ENCODE measurements at regions not wholly inside any gene's neighbourhood (a gene's known extent, or its start where the extent isn't known, plus 50 kb on each side); places are given as distances from the start of the nearest gene placed in this dataset.
"Not testable (repeated sequence)": the region's sequence is repeated elsewhere in the genome, so short reads cannot be mapped to it uniquely, and the experiment has no call there.

DNA sequence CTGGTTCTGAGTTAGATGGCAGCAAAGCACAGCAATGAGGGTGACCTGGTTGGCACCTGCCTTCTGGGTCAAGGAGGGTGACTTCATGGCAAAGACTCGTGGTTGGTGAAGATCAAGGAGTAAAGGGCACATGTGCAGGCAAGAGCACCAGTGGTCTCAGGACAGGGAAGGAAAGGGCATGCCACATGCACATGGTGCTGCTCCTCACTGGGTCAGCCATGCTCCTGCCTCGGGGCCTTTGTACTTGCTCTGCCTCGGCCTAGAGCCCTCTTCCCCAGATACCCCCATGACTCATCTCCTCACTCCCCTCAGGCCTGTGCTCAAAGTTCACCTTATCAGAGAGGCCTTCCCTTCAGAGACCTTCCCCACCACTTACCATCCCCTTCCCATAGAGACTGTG, 106.7 kb upstream of the KDM7A start:
- no peak for DNase-seq

DNA sequence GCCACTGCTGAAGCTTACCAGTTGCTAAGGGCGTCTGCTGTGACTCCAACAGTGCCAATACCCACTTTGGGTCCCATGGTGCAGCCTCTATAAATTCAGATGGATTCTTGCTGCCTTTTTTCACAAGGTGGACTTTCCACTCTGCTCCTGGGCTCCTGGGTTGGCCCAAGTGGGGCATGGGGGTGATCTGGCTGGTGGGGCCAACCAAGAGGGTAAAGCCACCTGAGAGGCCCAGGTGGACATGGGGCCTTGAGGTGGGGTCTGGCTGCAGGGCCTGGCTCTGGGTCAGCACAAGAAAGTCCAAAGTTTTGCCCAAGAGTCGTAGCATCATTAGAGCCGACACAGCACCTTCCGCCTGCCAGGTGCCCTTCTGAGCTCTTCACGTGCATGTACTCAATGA, 105.2 kb upstream of the KDM7A start:
- DNase-seq = no peak

DNA sequence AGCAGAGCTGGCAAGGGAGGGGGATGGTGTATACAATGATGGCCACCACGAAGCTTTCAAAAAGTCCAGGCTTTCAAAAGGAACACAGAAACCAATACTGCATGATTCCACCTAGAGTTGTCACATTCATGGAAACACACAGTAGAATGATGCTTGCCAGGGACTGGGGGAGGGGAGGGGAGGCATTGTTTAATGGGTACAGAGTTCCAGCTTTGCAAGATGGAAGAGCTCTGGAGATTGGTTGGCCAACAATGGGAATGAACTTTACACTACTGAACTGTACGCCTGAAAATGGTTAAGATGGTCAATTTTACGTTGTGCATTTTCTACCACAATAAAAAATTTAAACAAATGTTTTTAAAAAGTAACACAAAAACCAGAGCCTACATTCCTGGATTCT, 104.5 kb upstream of the KDM7A start:
- DNase-seq = no peak

DNA sequence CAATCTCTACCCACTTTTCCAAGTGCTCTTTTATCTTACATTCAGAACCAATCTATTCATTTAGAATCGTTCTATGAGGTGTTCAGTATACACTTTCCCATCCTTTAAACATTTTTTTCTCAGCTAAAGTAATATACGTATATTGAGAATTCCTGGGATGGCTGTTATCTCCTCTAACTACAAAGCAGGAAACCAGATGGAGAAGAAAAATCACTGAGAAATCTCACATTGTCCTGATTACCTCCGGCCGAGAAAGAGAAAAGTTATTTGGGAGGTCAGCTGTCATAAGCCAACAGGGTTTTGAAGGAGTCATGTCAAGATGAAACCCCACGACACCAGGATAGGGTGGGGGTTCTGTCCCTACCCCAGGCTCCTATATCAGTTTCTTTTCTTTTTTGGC, 99.2 kb upstream of the KDM7A start:
- DNase-seq = no peak

DNA sequence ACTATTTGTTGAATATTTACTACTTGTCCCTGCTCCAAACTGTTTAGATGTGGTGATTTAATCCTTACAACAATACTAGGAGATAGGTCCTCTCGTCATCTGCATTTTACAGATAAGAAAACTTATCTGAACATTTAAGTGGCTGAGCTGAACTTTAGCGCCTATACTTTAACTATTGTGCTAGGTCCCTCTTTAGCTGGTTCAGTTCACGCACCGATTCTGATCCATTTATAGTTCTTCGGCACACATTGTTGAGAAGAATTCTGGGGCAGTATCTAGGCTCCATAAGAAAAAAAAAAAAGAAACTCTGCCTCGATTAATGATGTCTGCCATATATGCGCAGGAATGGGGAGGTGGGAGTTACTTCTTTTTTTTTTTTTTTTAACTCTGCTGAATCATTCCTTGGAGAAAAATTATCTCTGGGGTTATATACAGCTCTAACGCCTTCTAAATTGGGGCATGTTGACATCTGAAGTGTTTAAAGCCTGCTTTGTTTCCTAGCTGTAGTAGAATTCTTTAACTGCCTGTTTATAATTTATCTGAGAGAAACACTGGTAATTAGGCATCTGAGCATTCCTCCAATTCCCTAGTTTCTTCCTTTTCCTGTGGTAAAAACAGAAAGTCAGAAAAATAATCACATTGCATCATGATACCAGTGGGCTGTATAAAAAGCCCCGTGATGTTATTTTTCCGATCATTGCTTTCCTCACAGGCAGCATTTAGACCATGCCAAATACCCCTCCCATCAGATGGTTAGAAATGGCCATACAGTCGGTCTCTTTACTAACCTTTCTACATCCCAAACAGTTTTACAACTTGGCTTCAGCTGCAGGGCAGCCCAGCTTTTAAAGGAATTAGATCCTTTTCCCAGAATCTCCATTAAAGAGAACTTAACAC, 98.5 kb upstream of the KDM7A start:
- no peak for DNase-seq

DNA sequence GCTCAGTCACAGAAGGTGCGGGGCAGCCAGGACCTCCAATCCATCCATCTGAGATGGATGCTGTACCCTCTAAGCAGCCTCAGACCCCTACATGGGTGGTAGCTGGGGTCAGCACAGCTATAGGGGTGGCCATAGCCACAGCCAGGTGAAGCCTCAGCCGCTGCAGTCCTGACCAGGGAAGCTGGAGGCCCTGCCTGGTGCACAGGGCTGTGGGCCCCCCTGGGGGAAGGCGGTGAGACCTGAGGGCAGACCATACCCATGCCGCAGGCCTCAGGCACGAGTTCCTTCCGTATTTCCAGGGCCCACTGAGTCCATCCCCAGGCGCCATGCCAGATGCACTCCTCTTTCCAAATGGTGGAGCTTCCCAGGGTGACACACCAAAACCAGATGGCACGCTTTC, 96.6 kb upstream of the KDM7A start:
- DNase-seq = no peak

DNA sequence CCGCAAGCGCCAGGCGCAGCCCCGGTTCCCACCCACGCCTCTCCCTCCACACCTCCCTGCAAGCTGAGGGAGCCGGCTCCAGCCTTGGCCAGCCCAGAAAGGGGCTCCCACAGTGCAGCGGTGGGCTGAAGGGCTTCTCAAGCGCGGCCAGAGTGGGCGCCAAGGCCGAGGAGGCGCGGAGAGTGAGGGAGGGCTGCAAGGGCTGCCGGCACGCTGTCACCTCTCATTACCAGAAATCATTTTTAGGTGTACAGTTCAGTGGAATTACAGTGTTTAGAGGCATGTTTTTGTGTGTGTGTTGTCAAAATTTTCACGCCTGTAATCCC, 94.8 kb upstream of the KDM7A start:
- not testable (repeated sequence) for DNase-seq

DNA sequence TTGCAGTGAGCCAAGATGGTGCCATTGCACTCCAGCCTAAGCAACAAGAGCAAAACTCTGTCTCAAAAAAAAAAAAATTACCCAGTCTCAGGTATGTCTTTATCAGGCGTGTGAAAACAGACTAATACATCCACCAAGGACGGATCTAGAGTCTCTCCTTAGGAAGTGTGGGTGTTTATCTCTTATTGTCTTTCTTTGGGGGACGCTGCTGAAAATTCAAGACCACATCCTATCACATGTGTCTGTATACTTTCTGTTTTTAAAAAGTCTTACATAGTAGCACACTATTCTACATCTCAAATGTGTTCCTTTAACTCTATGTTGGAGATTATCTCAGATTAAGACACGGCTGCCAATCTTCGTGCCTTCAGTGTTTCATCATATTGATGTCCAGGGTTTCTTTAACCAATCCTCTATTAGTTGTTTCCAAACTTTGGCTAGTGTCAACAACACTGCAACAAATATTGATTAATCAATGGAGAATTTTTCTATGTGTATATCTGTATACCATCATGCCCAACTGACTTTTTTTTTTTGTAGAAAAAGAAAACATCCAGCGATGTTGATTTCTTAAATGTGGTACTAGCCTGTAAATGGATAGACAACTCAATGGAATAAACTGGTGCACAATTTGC, 92.3 kb upstream of the KDM7A start:
- DNase-seq = no peak

DNA sequence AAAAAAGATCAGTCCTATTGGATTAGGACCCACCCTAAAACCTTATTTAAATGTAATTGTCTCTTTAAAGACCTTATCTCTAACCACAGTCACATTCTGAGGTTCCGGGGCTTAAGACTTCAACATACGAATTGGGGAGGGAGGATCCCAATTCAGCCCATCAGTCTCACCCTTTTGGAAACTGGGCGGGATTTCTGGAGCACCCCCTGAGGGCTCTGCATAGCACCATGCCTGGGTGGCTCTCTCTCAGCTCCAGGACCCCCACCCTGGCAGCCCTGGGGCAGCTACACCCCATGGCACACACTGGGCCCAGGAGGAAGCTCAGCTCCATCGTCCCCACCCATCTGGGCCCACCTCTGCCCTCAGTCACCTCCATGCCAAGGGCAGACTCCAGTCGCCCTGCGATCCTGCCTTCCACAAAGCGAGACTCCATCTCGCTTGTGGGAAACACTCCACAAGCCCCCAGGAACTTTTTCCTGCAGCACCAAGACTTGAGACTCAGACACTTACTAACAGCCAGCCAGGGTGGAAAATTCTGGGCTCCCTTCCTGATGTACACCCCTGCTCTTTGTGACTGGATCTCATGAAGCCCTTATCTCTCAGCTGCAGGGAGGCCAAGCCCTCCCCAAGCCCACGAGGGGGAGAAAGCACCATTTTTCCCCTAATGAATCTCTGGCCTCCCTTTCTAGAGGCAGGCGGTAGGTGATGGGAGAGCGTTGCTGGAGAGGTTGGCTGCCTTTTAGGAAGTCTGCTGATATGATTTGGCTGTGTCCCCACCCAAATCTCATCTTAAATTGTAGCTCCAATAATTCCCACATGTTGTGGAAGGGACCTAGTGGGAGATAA, 90.8 kb upstream of the KDM7A start:
- DNase-seq = no peak

DNA sequence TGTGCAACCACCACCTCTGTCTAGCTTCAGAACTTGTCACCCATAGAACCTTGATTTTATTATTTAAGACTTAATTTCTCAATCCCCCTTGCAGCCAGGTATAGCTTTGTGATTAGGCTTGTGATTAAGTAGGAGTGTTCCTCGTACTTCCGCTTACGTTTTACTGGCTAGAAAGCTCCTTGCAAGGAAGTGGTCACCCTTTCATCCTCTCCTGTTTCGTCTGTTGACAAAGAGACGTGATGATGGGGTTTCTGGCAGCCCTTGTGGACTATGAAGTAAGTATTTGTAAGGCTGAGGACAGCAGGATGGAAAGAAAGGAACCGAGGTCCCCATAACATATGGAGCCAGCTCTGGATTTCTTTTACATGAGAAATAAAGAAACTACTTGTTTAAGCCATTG, 86.5 kb upstream of the KDM7A start:
- no peak for DNase-seq

DNA sequence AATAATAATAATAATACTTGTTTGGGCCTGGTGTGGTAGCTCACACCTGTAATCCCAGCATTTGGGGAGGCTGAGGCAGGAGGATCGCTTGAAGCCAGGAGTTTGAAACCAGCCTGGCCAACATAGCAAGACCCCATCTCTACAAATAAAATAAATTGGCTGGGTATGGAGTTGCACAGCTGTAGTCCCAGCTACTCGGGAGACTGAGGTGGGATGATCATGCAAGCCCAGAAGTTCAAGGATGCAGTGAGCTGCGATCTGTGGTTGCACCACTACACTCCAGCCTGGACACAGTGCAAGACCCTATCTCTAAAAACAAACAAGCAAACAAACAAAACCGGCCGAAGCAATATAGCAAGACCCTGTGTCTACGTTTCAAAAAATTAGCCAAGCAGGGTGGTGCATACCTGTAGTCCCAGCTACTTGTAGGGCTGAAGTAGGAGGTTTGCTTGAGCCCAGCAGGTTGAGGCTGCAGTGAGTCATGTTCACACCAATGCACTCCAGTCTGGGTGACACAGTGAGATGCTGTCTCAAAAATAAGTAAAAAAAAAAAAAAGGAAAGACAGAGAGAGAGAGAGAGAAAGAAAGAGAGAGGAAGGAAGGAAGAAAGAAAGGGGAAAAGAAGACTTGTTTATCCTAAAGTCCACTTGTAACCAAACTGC, 85.6 kb upstream of the KDM7A start:
- DNase-seq = no peak

DNA sequence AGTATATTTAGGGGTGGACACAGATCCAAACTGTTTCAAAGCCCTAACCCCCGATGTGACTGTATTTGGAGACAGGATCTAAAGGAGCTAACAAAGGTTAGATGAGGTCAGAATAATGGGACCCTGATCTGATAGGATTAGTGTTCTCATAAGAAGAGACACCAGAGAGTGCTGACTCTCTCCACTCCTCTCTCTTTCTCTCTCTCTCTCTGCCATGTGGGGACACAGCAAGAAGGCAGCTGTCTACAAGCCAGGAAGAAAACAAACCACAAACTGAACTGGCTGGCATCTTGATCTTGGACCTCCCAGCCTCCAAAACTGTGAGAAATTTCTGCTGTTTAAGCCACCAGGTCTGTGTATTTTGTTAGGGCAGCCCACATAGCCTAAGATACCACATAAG, 84.7 kb upstream of the KDM7A start:
- no peak for DNase-seq

DNA sequence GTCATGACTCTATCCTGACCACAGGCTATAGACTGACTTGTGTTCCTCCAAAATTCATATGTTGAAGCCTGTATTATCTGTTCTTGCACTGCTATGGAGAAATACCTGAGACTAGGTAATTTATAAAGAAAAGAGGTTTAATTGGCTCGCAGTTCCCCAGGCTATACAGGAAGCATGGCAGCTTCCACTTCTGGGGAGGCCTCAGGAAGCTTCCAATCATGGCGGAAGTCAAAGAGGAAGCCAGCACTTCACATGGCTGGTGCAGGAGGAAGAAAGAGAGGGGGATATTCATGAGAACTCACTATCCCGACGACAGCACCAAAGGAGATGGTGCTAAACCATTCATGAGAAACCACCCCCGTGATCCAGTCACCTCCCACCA, 84.3 kb upstream of the KDM7A start:
- DNase-seq = no peak

DNA sequence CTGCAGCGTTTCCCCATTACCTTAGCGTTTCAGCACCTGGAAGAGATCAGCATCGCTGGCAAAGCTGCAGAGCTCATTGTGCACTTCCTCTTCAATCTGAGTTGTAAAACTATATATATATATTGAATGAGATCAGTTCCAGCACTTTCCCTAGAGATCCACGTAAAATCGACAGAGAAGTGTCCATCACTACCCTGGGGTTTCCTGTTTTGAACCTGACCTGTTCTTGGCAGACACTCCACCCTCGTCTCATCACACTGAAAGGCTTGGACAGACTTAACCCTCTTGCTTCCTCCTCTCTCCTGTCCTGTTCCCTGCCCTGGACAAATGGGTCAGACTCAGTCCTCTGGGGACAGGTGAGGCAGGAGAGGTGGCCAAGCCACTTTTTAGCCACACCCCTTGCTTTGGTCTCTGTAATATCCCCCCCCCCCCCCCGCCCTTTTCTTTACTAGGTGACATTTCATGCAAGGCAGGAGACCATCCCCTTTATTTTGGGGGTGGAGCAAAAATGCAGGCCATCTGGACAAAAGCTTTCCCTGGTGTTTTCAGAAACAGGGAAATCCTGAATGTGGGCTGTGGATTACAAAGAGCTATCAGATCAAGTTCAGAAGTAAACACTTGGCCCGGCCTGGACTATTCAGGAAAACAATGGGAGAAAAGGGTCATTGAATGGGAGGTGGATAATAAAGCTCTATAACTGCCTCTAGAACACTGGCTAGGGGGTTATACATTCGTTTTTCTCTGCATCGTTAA, 83.7 kb upstream of the KDM7A start:
- no peak for DNase-seq

DNA sequence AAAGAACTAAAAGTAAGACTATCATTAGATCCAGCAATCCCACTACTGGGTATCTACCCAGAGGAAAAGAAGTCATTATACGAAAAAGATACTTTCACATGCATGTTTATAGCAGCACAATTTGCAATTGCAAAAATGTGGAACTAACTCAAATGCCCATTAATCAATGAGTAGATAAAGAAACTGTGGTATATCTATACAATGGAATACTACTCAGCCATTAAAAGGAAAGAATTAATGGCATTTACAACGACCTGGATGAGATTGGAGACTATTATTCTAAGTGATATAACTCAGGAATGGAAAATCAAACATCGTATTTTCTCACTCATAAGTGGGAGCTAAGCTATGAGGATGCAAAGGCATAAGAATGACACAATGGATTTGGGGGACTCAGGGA, 80.5 kb upstream of the KDM7A start:
- DNase-seq = not testable (repeated sequence)

DNA sequence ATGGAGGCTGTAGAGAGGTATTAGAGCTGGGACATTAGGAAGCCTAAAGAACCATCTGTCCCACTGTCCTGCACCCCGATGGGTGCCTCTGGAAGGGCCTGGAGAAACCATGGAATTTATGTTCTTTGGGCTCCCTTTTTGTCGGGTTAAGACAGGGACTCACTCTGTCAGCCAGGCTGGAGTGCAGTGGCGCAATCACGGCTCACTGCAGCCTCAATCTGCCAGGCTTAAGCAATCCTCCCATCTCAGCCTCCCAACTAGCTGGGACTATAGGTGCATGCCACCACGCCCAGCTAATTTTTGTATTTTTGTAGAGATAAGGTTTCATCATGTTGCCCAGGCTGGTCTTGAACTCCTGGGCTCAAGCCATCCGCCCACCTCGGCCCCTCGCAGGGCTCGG, 78.2 kb upstream of the KDM7A start:
- not testable (repeated sequence) for DNase-seq

DNA sequence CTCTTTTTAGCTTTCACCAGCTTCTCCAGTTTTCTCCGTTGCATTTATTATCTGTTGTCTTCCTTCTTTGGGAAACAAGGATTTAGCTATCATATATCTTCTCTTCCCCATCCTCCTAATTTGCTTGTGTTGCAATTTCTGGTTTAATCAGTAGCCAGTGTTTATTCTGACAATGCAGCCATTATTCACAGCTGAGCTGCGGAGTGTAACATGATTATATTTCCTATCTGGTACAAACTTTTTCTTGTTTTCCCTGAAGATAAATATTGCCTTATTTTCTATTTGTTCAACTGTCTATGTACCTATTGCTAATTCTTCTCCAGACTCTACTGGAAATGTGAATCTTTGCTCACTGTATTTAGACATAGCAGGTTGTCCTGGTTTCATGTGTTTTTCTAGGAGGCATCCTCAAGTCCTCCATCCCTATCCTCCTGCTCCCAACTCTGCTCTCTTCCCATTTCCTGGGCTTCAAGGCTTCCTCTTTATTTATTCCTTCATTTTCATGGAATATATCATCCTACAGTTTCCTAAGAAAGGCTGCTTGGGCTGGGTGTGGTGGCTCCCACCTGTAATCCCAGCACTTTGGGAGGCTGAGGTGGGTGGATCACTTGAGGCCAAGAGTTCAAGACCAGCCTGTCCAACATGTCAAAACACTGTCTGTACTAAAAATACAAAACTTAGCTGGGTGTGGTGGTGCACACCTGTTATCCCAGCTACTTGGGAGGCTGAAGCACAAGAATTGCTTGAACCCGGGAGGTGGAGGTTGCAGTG, 72.4 kb upstream of the KDM7A start:
- no peak for DNase-seq

DNA sequence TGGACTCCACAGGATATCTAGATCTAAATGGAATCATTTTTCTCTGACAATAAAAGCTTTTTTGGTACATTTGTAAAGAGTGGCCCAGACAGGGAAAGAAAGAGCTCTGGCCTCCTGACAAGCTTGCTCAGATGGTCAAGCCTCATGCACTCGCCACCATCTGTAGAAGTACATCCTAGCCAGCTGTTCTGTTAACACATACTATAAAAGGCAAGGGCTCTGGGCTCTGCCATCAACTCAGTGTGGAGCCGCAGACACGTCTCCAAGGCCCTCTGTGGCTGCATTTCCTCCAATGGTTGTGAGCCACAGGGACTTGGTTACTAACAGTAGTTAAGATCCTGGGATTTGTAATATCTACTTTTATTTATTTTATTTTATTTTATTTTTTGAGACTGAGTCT, 70.8 kb upstream of the KDM7A start:
- no peak for DNase-seq

DNA sequence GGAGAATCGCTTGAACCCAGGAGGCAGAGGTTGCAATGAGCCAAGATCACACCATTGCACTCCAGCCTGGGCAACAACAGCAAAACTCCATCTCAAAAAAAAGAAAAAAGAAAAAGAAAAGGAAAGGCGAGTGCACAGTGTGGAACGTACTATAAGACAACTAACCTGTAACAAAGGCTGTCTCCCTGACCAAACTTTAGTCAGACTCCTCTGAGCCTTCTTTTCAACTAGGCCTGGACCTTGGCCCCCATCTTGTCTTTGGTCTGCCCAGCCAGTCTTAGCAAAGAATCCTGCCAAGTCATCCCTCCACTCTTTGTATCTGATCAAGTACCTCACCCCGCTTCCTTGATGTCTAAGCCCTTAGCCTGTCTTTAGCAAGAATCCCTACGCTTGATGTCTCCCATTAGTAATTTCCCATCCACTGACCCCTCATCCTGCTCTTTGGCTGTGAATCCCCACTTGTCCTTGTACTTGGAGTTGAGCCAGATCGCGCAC, 68.9 kb upstream of the KDM7A start:
- no peak for DNase-seq

DNA sequence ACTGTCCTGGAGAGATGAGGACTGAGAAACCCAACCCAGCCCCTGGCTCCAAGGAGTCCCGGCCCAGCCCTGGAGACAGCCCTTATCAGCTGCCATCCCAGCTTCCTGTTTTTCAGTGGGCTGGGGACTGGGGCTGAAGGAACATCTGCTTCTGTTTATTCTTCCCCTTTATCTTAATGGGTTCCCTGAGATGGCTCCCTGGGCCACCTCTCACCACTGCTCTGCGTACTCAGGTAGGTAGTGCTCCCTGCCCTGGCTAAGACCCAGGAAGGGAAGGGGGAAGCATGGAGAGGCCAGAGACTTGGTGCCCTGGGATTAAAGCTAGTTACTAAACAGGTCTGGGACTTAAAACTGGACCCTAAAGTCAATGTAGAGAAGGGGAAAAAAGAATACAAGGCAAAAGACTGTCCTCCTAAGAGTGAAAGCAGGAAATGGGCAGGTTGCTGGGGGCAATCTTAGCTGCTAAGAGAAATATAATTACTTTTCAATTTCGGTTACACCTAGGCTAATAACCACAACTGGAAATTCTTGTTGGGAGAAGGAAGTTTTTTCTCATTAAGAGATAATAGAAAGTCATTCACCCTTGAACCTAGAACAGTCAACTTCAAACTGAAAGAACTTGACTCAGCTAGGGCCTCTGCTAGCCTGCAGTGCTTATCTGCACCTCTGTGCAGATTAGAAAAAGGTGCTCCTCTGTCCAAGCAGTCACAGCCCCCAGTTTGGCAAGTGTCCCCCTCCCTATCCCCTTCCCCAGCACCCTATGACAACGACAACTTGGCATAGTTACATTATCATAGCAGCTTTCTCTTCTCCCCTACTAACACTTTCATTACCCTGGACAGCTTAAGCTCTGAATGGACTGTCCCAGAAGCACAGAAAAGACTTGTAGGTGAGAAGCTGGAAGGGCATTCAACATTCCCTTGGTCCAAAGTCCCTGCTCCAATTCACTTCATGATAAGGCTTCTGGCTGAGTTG, 65.6 kb upstream of the KDM7A start:
- DNase-seq = no peak

DNA sequence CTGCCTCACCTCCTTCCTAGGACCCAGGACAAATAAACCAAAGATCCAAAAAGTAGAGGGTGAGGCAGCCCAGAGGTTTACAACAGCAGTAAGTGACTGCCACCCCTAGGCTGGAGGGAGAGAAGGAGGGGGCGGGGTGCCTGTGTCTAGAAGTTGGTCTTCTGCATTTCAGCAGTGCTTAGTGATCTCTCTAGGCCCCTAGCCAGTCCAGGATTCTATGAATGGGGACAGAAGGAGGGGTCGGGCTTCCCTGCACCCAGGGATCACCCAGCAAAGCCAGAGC, 62.8 kb upstream of the KDM7A start:
- DNase-seq = no peak

Data from SHP77 treated with DMSO at 0.1 percent for 48 hours (cell line).